Activated T-helper 1 cell treated with anti-CD3 and anti-CD28 coated beads, Interleukin-12 subunit alpha, Interleukin-12 subunit beta, Interleukin-2, Interleukin-4 antibody, amounts not matched to agents 30 ng/mL and 10 ng/mL and 1 ng/mL, durations not matched to agents 14 hours and 24 hours and 36 hours (primary cell): ENCODE measurements at regions not wholly inside any gene's neighbourhood (a gene's known extent, or its start where the extent isn't known, plus 50 kb on each side); places are given as distances from the start of the nearest gene placed in this dataset.

ENCODE experiments used
- DNase-seq: peaks from one replicate; pipeline ENCODE4 v3.0.0; 2021; ENCODE audit warnings: low spot score
- H3K27ac Mint-ChIP-seq: one replicate; pipeline ENCODE4 v1.8.0; 2021; ENCODE audit warnings: mild to moderate bottlenecking, mixed read lengths
- H3K27me3 Mint-ChIP-seq: one replicate; pipeline ENCODE4 v1.8.0; 2022; ENCODE audit warnings: mild to moderate bottlenecking, moderate library complexity, mixed read lengths; ENCODE audit not compliant: insufficient read depth
- H3K36me3 Mint-ChIP-seq: one replicate; pipeline ENCODE4 v1.8.0; 2021; ENCODE audit warnings: low read depth, mixed read lengths
- H3K4me1 Mint-ChIP-seq: one replicate; pipeline ENCODE4 v1.8.0; 2021; ENCODE audit warnings: low read depth, mixed read lengths
- H3K4me3 Mint-ChIP-seq: one replicate; pipeline ENCODE4 v1.8.0; 2021; ENCODE audit warnings: mild to moderate bottlenecking, moderate library complexity, mixed read lengths
- H3K9me3 Mint-ChIP-seq: one replicate; pipeline ENCODE4 v1.8.0; 2021; ENCODE audit warnings: mixed read lengths
- intact Hi-C: fragments of 100-400 bp; cut with micrococcal nuclease; formaldehyde crosslinking; loops from one replicate; pipeline ENCODE4 v1.15.1; 2024

DNA sequence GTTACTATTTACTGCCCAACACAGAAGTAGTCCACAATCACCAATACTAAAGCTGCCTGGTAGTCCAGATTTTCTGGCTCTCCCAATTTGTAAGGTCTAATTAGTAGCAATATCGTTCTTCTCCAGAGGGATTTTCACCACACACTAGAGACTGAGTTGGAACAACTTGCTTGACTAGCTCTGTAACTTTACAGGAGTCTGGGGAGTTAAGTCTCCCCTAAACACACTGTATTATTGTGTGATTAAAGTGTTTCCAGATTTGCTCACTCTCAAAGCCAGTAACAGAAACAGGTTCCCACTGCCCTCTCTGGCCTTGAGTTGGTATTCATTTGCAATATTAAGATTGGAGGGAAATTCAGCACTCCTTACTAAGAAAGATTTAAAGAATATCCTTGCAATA lies 1175.7 kb downstream of the SORCS1 start:
- DNase-seq = no peak
- H3K9me3 Mint-ChIP-seq = no peaks in the 10 kb centered on the region
- H3K27me3 Mint-ChIP-seq = no peaks in the 10 kb centered on the region
- no peaks in the 10 kb centered on the region for H3K36me3 Mint-ChIP-seq
- no peak overlapping the region for H3K4me3 Mint-ChIP-seq
- no peaks in the 10 kb centered on the region for H3K4me1 Mint-ChIP-seq
- intact Hi-C loops = no loop called here
- no peak overlapping the region for H3K27ac Mint-ChIP-seq

DNA sequence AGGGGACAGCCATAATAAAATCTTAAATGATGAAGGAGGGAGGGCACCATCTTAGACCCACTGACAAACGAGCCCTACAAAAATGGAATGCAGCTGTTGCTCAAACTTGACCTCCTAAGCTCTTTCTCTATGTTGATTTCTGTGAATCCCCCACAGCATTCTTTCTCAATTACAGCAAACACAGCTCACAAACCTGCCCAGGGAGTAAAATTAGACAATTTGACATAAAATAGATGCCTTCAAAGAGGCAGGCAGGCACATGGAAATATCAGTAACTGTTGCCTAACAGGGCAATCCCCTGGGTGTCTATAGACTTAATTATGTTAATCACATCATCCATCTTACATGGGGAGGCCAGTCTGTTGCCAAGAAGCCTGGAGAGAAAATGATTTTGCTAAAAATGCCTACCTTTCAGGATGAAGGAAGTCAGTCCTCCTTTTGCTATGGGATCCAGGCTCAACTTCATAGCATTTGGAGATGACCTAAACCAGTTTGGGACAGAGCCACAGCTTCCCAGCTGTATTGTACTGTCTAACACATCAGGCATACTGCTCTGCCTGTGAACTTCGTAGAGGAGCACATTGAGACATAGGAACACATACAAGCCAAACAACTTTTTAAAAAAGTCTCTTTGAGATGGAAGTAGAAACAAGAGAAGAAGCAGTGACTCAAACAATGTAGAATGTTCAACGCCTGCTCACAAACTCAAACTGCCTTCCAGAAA lies 1177.4 kb downstream of the SORCS1 start:
- DNase-seq = no peak
- H3K27me3 Mint-ChIP-seq = no peaks in the 10 kb centered on the region
- H3K27ac Mint-ChIP-seq = no peak overlapping the region
- no peaks in the 10 kb centered on the region for H3K4me1 Mint-ChIP-seq
- intact Hi-C loops = no loop called here
- no peak overlapping the region for H3K4me3 Mint-ChIP-seq
- H3K36me3 Mint-ChIP-seq = no peaks in the 10 kb centered on the region
- no peaks in the 10 kb centered on the region for H3K9me3 Mint-ChIP-seq

DNA sequence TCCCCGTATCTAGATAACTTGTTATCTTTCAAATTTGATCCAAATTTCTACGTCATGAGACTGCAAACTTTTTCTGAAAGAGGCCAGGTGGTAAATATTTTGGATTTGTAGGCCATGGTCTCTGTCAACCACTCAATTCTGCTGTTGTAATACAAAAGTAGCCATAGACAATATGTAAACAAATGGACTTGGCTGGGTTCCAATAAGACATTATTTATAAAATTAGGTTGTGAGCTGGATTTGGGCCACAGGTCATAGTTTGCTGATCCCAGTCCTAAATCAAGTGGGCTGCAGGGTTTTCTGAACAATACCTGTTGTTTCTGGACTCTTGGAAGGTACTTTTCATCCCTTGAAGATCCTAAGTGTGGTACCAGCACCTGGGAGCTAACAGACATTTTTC lies 1178.0 kb downstream of the SORCS1 start:
- intact Hi-C loops = no loop called here
- no peaks in the 10 kb centered on the region for H3K9me3 Mint-ChIP-seq

DNA sequence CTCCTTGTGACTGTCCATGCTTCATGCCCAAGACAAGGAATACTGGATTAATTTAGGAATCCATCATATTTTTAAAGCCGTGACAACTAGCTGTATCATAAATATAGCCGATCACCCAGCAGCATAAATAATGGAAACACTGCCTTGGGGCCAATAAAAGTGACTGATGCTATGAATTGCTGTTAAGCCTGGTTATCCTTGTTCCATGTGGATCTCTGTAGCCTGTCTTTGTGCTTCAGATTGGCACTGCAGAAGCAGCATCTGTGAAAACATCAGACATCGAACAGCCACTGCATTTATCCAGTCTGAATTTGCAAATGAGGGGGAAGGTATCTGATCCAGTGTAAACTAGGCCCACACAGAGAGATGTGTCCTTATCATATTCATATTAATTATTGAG lies 1181.8 kb downstream of the SORCS1 start:
- Mint-ChIP-seq H3K27me3 (no peaks in the 10 kb centered on the region), H3K36me3 (no peaks in the 10 kb centered on the region), H3K4me1 (no peaks in the 10 kb centered on the region), H3K27ac (no peak overlapping the region), H3K4me3 (no peak overlapping the region), H3K9me3 (no peaks in the 10 kb centered on the region)
- DNase-seq = no peak
- intact Hi-C loops = no loop called here

More for the DNA sequence above, 1178.0 kb downstream of the SORCS1 start:
- Mint-ChIP-seq H3K4me3 (no peak overlapping the region), H3K36me3 (no peaks in the 10 kb centered on the region), H3K27ac (no peak overlapping the region), H3K4me1 (no peaks in the 10 kb centered on the region), H3K27me3 (no peaks in the 10 kb centered on the region)
- DNase-seq = no peak

DNA sequence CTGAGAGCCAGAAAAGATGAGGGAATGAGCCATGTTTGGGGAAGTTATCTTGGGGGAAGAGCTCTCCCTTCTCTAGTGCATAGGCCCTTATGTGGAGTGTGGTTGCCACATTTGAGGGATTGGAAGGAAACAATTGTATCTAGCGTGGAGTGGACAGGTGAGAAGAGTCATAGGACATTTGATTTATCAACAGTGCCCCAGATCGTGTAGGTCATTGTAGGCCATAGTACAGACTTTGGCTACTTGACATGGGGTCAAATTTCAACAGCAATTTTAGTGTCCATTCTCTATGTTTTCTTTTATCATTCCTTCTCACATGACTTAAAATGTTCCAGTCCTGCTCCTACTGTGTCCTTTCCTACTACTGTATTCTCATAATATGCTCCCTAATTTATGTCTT lies 1182.8 kb downstream of the SORCS1 start:
- DNase-seq = no peak
- H3K27me3 Mint-ChIP-seq = no peaks in the 10 kb centered on the region
- H3K36me3 Mint-ChIP-seq = no peaks in the 10 kb centered on the region
- H3K9me3 Mint-ChIP-seq = no peaks in the 10 kb centered on the region
- intact Hi-C loops = no loop called here
- H3K4me3 Mint-ChIP-seq = no peak overlapping the region
- no peaks in the 10 kb centered on the region for H3K4me1 Mint-ChIP-seq
- H3K27ac Mint-ChIP-seq = no peak overlapping the region

DNA sequence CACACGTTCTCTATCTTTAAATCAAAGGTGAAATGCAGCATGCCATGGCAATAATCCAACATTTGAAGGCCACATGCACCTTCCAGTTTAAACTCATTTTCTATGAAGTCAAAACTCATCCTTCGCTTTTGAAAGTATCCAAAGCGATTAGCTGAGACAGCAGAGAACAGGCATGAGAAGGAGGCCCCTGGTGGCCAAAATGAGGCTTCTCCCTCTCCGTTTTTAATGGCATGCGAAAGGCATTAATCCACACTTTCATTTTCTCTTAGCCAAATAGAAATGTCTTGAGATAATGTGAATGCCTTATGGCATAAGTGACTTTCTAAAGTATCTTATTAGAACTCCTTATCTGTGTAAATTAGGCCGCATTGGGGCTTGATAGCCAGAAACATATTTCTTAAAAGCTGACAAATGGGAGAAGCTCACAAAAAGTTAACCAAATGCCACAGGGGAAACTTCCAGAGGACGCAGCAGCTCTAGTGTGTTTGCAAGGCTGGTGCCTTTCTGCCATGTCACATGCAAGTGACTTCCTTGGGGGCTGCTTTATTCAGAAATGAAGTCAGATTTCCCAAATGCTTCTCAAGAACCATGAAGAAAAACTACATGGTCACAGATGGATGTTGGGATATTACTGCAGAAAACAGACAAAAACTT lies 1189.6 kb downstream of the SORCS1 start:
- no peak overlapping the region for H3K4me3 Mint-ChIP-seq
- H3K4me1 Mint-ChIP-seq = no peaks in the 10 kb centered on the region
- no peak overlapping the region for H3K27ac Mint-ChIP-seq
- H3K36me3 Mint-ChIP-seq = no peaks in the 10 kb centered on the region
- no peaks in the 10 kb centered on the region for H3K9me3 Mint-ChIP-seq
- no peak for DNase-seq
- intact Hi-C loops = no loop called here
- no peaks in the 10 kb centered on the region for H3K27me3 Mint-ChIP-seq

DNA sequence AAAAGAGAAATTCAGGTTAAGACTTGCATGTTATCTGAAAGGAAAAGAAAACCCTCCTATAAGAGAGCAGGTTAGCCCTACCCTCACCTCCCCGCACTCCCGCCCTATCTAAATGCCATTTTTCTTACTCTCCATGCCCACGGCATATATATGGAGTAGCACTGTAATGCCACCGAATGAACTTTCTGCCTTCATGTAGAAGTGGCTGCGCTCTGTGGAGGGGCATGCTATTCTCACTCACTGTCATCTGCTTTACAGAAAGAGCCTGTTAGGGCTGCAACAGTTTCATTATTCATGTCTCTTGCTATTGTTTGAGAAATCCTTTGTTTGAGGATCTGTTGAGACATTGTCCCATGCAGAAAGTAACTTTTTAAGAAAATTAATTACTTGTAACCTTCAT lies 1190.6 kb downstream of the SORCS1 start:
- H3K36me3 Mint-ChIP-seq = no peaks in the 10 kb centered on the region
- no peaks in the 10 kb centered on the region for H3K9me3 Mint-ChIP-seq
- no peak overlapping the region for H3K27ac Mint-ChIP-seq
- no peaks in the 10 kb centered on the region for H3K27me3 Mint-ChIP-seq
- H3K4me3 Mint-ChIP-seq = no peak overlapping the region
- no peak for DNase-seq
- intact Hi-C loops = no loop called here
- no peaks in the 10 kb centered on the region for H3K4me1 Mint-ChIP-seq

DNA sequence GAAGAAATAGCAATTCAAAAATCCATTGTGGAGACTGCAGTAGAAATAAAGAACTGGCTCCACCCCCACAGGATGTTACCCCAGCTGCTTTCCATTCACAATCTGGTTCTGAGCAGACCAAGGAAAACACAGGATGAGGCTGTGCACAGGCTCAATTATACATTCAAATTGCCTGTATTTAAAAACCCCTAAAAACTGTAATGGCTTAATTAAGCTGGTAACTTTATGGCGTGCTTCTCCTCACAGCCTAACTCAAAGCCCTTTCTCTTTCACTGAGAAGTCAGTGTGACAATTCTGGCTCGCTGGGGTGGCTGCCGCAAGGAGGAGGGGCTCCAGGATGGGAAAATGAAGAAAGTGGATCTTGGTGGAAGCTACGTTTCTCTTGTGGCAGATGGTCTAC lies 1191.1 kb downstream of the SORCS1 start:
- H3K27ac Mint-ChIP-seq = no peak overlapping the region
- no peaks in the 10 kb centered on the region for H3K27me3 Mint-ChIP-seq
- intact Hi-C loops = no loop called here

DNA sequence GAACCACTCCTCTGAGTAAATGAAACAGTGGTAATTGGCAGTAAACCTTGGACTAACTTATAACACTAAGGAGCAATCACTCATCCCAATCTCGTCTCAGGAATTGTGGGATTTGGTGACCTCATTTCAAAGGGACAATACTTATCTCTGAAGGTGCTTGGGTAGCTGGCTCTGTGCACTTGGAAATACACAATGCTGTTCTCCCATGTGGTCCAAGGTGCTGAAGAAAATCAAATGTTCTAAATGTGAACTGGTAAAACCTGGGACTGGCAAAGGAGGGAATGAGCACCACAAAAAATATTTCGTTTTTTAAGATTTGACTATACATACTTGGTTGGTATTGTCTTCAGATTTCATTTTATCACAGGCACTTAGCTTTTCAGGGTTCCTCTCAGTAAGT lies 1193.0 kb downstream of the SORCS1 start:
- H3K9me3 Mint-ChIP-seq = no peaks in the 10 kb centered on the region
- no peak overlapping the region for H3K27ac Mint-ChIP-seq
- no peak overlapping the region for H3K4me3 Mint-ChIP-seq
- H3K36me3 Mint-ChIP-seq = no peaks in the 10 kb centered on the region
- no peaks in the 10 kb centered on the region for H3K27me3 Mint-ChIP-seq
- intact Hi-C loops = no loop called here
- no peak for DNase-seq
- no peaks in the 10 kb centered on the region for H3K4me1 Mint-ChIP-seq

More for the DNA sequence above, 1191.1 kb downstream of the SORCS1 start:
- Mint-ChIP-seq H3K9me3 (no peaks in the 10 kb centered on the region), H3K4me3 (no peak overlapping the region), H3K36me3 (no peaks in the 10 kb centered on the region), H3K4me1 (no peaks in the 10 kb centered on the region)
- DNase-seq = no peak

DNA sequence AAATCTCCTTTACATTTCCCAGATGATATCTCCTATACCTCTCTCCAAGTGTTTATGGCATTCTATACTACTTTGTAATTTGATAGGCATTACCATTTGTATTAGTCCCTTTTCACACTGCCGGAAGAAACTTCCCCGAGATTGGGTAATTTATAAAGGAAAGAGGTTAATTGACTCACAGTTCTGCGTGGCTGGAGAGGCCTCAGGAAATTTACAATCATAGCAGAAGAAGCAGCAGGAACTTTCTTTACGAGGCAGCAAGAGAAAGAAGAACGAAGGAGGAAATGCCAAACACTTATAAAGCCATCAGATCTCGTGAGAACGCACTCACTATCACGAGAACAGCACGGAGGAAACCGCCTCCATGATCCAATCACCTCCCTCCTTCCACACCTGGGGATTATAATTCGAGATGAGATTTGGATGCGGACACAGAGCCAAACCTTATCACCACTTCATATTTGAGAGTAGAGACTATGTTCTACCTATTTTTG lies 1194.6 kb downstream of the SORCS1 start:
- H3K27ac Mint-ChIP-seq = no peak overlapping the region
- intact Hi-C loops = no loop called here
- no peak overlapping the region for H3K4me3 Mint-ChIP-seq
- H3K27me3 Mint-ChIP-seq = no peaks in the 10 kb centered on the region
- no peaks in the 10 kb centered on the region for H3K9me3 Mint-ChIP-seq
- H3K36me3 Mint-ChIP-seq = no peaks in the 10 kb centered on the region
- H3K4me1 Mint-ChIP-seq = no peaks in the 10 kb centered on the region
- DNase-seq = no peak

DNA sequence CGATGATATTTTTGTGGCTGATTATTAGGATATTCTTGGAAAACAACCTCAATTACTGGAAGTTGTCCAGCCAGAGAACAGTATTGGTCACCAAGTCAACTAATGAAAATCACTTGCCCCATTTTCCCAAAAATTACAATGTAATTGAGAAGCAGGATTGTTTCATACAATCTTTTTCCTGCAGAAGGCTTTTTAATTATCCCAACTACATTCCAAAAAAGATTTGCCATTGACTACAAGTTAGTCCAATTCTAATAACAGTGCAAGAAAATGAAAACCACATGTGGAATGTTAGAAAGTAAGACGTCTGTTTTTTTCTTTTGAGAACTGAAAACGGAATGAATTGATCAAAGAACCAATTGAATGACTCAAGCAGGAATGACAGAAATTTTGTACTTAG lies 1195.8 kb downstream of the SORCS1 start:
- H3K4me1 Mint-ChIP-seq = no peaks in the 10 kb centered on the region
- no peaks in the 10 kb centered on the region for H3K36me3 Mint-ChIP-seq
- no peaks in the 10 kb centered on the region for H3K27me3 Mint-ChIP-seq
- no peak for DNase-seq
- no peak overlapping the region for H3K4me3 Mint-ChIP-seq
- H3K27ac Mint-ChIP-seq = no peak overlapping the region
- intact Hi-C loops = no loop called here
- H3K9me3 Mint-ChIP-seq = no peaks in the 10 kb centered on the region

DNA sequence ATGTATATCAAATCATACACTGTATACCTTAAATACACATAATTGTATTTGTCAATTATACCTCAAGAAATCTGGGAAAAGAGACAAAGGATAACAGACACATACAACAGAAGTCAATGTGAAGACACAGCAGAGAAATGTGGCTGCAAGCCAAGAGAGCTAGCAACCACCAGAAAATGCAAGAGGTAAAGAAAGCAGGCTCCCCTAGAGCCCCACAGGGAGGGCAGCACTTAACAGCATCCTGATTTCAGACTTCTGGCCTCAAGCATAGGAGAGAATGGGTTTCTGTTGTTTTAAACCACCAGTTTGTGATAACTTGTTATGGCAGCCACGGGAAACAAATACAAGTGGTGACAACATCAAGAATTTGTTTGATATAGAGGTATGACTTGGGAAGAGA lies 1197.2 kb downstream of the SORCS1 start:
- Mint-ChIP-seq H3K4me1 (no peaks in the 10 kb centered on the region), H3K4me3 (no peak overlapping the region), H3K27ac (no peak overlapping the region), H3K9me3 (no peaks in the 10 kb centered on the region), H3K27me3 (no peaks in the 10 kb centered on the region), H3K36me3 (no peaks in the 10 kb centered on the region)
- DNase-seq = no peak
- intact Hi-C loops = no loop called here

DNA sequence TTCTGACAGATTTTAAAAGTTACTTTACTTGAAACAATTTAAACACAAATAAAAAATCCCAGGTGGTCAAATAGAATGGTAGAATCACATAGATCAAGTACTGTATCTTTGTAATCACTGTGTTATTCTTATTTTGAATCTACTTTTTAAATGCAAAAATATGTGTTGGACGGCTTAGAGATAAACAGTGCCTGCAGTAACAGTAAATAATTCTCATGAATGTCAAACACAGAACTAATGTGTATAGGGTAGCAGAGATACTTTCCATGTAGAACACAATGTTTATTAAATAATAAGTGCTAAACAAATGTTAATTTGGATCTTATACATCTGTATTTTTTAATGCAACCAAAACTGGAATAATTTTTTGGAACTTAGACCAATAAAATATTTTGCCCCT lies 1199.4 kb downstream of the SORCS1 start:
- no peak overlapping the region for H3K27ac Mint-ChIP-seq
- H3K4me1 Mint-ChIP-seq = no peaks in the 10 kb centered on the region
- H3K9me3 Mint-ChIP-seq = no peaks in the 10 kb centered on the region
- no peak for DNase-seq
- H3K27me3 Mint-ChIP-seq = no peaks in the 10 kb centered on the region
- no peaks in the 10 kb centered on the region for H3K36me3 Mint-ChIP-seq
- H3K4me3 Mint-ChIP-seq = no peak overlapping the region
- intact Hi-C loops = no loop called here
